Astrocyte (in vitro differentiated cells and primary cell): ENCODE measurements at regions not wholly inside any gene's neighbourhood (a gene's known extent, or its start where the extent isn't known, plus 50 kb on each side); places are given as distances from the start of the nearest gene placed in this dataset.

Experiments used
- DNase-seq: peaks from one replicate; pipeline ENCODE4 v3.0.0-alpha.2; 2010; ENCODE audit warnings: low read depth
- FAIRE-seq: peaks from 2 replicates; lab custom pipeline; 2011; peaks lifted over from hg19 to GRCh38; lab: Jason Lieb, UNC
- H2AFZ ChIP-seq: 2 replicates; pipeline ENCODE4 v1.6.0; 2012; ENCODE audit warnings: low read depth, low read length, inconsistent platforms
- H3K27ac ChIP-seq: 2 replicates; pipeline ENCODE4 v1.5.1; 2011; ENCODE audit warnings: low read depth, low read length, inconsistent platforms
- H3K27me3 ChIP-seq: 2 replicates; pipeline ENCODE4 v1.6.0; 2011; ENCODE audit warnings: low read length, inconsistent platforms; ENCODE audit not compliant: insufficient read depth
- H3K36me3 ChIP-seq: 2 replicates; pipeline ENCODE4 v1.5.1; 2011; ENCODE audit warnings: low read length, inconsistent platforms; ENCODE audit not compliant: insufficient read depth
- H3K4me1 ChIP-seq: 2 replicates; pipeline ENCODE4 v1.5.1; 2011; ENCODE audit warnings: low read length, inconsistent platforms; ENCODE audit not compliant: insufficient read depth
- H3K4me2 ChIP-seq: 2 replicates; pipeline ENCODE4 v1.6.0; 2012; ENCODE audit warnings: low read length, inconsistent platforms
- H3K4me3 ChIP-seq: 2 replicates; pipeline ENCODE4 v1.5.1; 2011; ENCODE audit warnings: low read depth, mild to moderate bottlenecking, low read length, inconsistent platforms; ENCODE audit not compliant: insufficient read depth
- H3K79me2 ChIP-seq: 2 replicates; pipeline ENCODE4 v1.6.0; 2012; ENCODE audit warnings: mild to moderate bottlenecking, low read length, inconsistent platforms; ENCODE audit not compliant: insufficient read depth
- H3K9ac ChIP-seq: 2 replicates; pipeline ENCODE4 v1.6.0; 2012; ENCODE audit warnings: mild to moderate bottlenecking, low read length, inconsistent platforms
- H3K9me3 ChIP-seq: 2 replicates; pipeline ENCODE4 v1.5.1; 2012; ENCODE audit warnings: low read depth, mild to moderate bottlenecking, low read length, inconsistent platforms; ENCODE audit not compliant: insufficient read depth
- H4K20me1 ChIP-seq: 2 replicates; pipeline ENCODE4 v1.6.0; 2012; ENCODE audit warnings: low read length, inconsistent platforms; ENCODE audit not compliant: insufficient read depth
- H3K27ac Mint-ChIP-seq: one replicate; pipeline ENCODE4 v1.8.0; 2021; ENCODE audit warnings: mild to moderate bottlenecking, mixed read lengths; ENCODE audit not compliant: unreplicated experiment
- H3K27me3 Mint-ChIP-seq: one replicate; pipeline ENCODE4 v1.8.0; 2021; ENCODE audit warnings: low read depth, mixed read lengths; ENCODE audit not compliant: unreplicated experiment
- H3K36me3 Mint-ChIP-seq: one replicate; pipeline ENCODE4 v1.8.0; 2021; ENCODE audit warnings: low read depth, mixed read lengths; ENCODE audit not compliant: unreplicated experiment
- H3K4me1 Mint-ChIP-seq: one replicate; pipeline ENCODE4 v1.8.0; 2021; ENCODE audit warnings: low read depth, mixed read lengths; ENCODE audit not compliant: unreplicated experiment
- H3K4me3 Mint-ChIP-seq: one replicate; pipeline ENCODE4 v1.8.0; 2021; ENCODE audit warnings: mild to moderate bottlenecking, moderate library complexity, mixed read lengths; ENCODE audit not compliant: unreplicated experiment
- H3K9me3 Mint-ChIP-seq: one replicate; pipeline ENCODE4 v1.8.0; 2021; ENCODE audit warnings: mild to moderate bottlenecking, mixed read lengths; ENCODE audit not compliant: unreplicated experiment
- CTCF ChIP-seq: IDR thresholded peaks from 2 replicates; pipeline ENCODE4 v1.5.1; 2011; ENCODE audit warnings: low read depth, mild to moderate bottlenecking, inconsistent platforms, low read length, moderate library complexity; ENCODE audit not compliant: insufficient read depth
- EZH2 ChIP-seq: IDR thresholded peaks from 2 replicates; pipeline ENCODE4 v1.6.1; 2012; ENCODE audit warnings: mild to moderate bottlenecking, low read length, inconsistent platforms; ENCODE audit not compliant: insufficient read depth

GRCh38 chr20:62569615-62570014, 72.7 kb upstream of the SLCO4A1 start:
- H4K20me1 ChIP-seq: no peaks in the 10 kb centered on the region
- no peak overlapping the region for H3K27ac ChIP-seq
- Mint-ChIP-seq H3K4me3 (no peak overlapping the region), H3K27ac (no peak overlapping the region), H3K4me1 (no peaks in the 10 kb centered on the region), H3K9me3 (peaks cover 2% of the 10 kb centered on the region), H3K27me3 (peaks cover 52% of the 10 kb centered on the region), H3K36me3 (no peaks in the 10 kb centered on the region)
- no peak overlapping the region for H2AFZ ChIP-seq
- H3K9ac ChIP-seq: no peak overlapping the region
- FAIRE-seq (no peak), DNase-seq (no peak)
- no peaks in the 10 kb centered on the region for H3K36me3 ChIP-seq
- H3K27me3 ChIP-seq: peaks cover 2% of the 10 kb centered on the region
- no peaks in the 10 kb centered on the region for H3K79me2 ChIP-seq
- H3K4me2 ChIP-seq: no peak overlapping the region
- TF ChIP-seq EZH2 (no peak), CTCF (no peak)
- no peaks in the 10 kb centered on the region for H3K9me3 ChIP-seq
- no peak overlapping the region for H3K4me3 ChIP-seq
- no peaks in the 10 kb centered on the region for H3K4me1 ChIP-seq

GRCh38 chr20:62570403-62570802, 71.9 kb upstream of the SLCO4A1 start:
- Histone ChIP-seq H4K20me1 (no peaks in the 10 kb centered on the region), H3K9ac (no peak overlapping the region), H3K79me2 (no peaks in the 10 kb centered on the region), H3K4me1 (no peaks in the 10 kb centered on the region), H2AFZ (no peak overlapping the region), H3K4me2 (no peak overlapping the region), H3K9me3 (no peaks in the 10 kb centered on the region), H3K36me3 (no peaks in the 10 kb centered on the region), H3K27me3 (peaks cover 2% of the 10 kb centered on the region), H3K27ac (no peak overlapping the region), H3K4me3 (no peak overlapping the region)
- Mint-ChIP-seq H3K36me3 (no peaks in the 10 kb centered on the region), H3K4me3 (no peak overlapping the region), H3K9me3 (peaks cover 2% of the 10 kb centered on the region), H3K4me1 (no peaks in the 10 kb centered on the region), H3K27ac (no peak overlapping the region), H3K27me3 (peaks cover 59% of the 10 kb centered on the region)
- no peak for FAIRE-seq
- no peak for DNase-seq
- no peak for TF ChIP-seq EZH2
- TF ChIP-seq CTCF: no peak

- no peaks in the 10 kb centered on the region for H3K36me3 ChIP-seq
- H3K4me3 ChIP-seq: no peak overlapping the region
- Mint-ChIP-seq H3K27ac (no peak overlapping the region), H3K27me3 (peaks cover 65% of the 10 kb centered on the region), H3K36me3 (no peaks in the 10 kb centered on the region), H3K9me3 (peaks cover 2% of the 10 kb centered on the region), H3K4me1 (no peaks in the 10 kb centered on the region), H3K4me3 (no peak overlapping the region)
- H3K9me3 ChIP-seq: no peaks in the 10 kb centered on the region
- H3K9ac ChIP-seq: no peak overlapping the region
- no peak overlapping the region for H3K4me2 ChIP-seq
- TF ChIP-seq EZH2 (no peak), CTCF (no peak)
- H3K4me1 ChIP-seq: no peaks in the 10 kb centered on the region
- H3K27ac ChIP-seq: no peak overlapping the region
- FAIRE-seq (no peak), DNase-seq (no peak)
- H3K27me3 ChIP-seq: peaks cover 5% of the 10 kb centered on the region
- H2AFZ ChIP-seq: no peak overlapping the region
- H4K20me1 ChIP-seq: no peaks in the 10 kb centered on the region
- H3K79me2 ChIP-seq: no peaks in the 10 kb centered on the region
Measured at GRCh38 chr20:62570897-62571668, 71.2 kb upstream of the SLCO4A1 start.
